ENCODE measurements at regions not wholly inside any gene's neighbourhood (a gene's known extent, or its start where the extent isn't known, plus 50 kb on each side); places are given as distances from the start of the nearest gene placed in this dataset.

- no peak overlapping the region for H2BK12ac ChIP-seq (ENCODE audit: low read depth, low read length)
- ChIA-PET POLR2A (ENCODE audit: partially characterized antibody) (no interaction called here), CTCF (ENCODE audit: partially characterized antibody) (interaction anchor here (0.6 to 3.0 kb wide), 8 partner anchors 9 to 1238 kb away, joined by 3 to 19 read pairs (median 5); no protein-coding TSS in a partner anchor)
- H3K23ac ChIP-seq (ENCODE audit: insufficient read length): no peak overlapping the region
- no peaks in the 10 kb centered on the region for H3K27me3 ChIP-seq (replicated peaks in 1 of 4; ENCODE audit: control insufficient read depth in 3 of 4, extremely low read depth in 1 of 4, insufficient read depth in 3 of 4, low read length in 3 of 4)
- H3K4me3 ChIP-seq (ENCODE audit: extremely low read depth in 1 of 4, insufficient read depth in 2 of 4, low read depth in 3 of 4, low read length in 4 of 4): no peak overlapping the region
- H3K79me2 ChIP-seq (ENCODE audit: control insufficient read depth in 1 of 2, insufficient read depth in 2 of 2, low read length in 2 of 2): no peaks in the 10 kb centered on the region
- H3K79me1 ChIP-seq (ENCODE audit: low read depth, low read length): no peaks in the 10 kb centered on the region
- no peak overlapping the region for H3K14ac ChIP-seq (ENCODE audit: insufficient read length)
- no peaks in the 10 kb centered on the region for H3K23me2 ChIP-seq (ENCODE audit: low read depth, low read length)
- 89% methylated on average over 3 of the region's 3 CpGs; no CpG with 5 or more reads in 1 of the 2 experiments for WGBS, 2 experiments (ENCODE audit: extremely low coverage in 1 of 2, insufficient coverage in 1 of 2, insufficient read length in 1 of 2, insufficient replicate concordance in 2 of 2, low coverage in 1 of 2, low lambda C conversion rate in 2 of 2, missing lambda C conversion rate in 1 of 2)
- no peak overlapping the region for H3K9ac ChIP-seq (replicated peaks in 1 of 4; ENCODE audit: extremely low read depth in 1 of 4, low read depth in 3 of 4, low read length in 3 of 4)
- no peak for FAIRE-seq
- no peak overlapping the region for H4K8ac ChIP-seq (ENCODE audit: extremely low read depth, insufficient read depth, low read length)
- H3K36me3 ChIP-seq (ENCODE audit: control insufficient read depth in 2 of 4, insufficient read depth in 4 of 4, low read length in 3 of 4): no peaks in the 10 kb centered on the region
- no peak overlapping the region for H3K56ac ChIP-seq (replicated peaks; ENCODE audit: insufficient read length, low read depth, low read length)
- no peak overlapping the region for H3K27ac ChIP-seq (ENCODE audit: low read depth, low read length)
- H3K4me1 ChIP-seq (replicated peaks in 1 of 4; ENCODE audit: control insufficient read depth in 3 of 4, insufficient read depth in 4 of 4, low read length in 3 of 4): no peaks in the 10 kb centered on the region
- H2BK120ac ChIP-seq (replicated peaks; ENCODE audit: low read depth, low read length): no peak overlapping the region
- TF ChIP-seq SIRT6 (IDR thresholded peaks at IDR 0.05; ENCODE audit: low read length) (no peak), KDM4A (IDR thresholded peaks at IDR 0.05; ENCODE audit: low read depth, low read length, severe bottlenecking) (no peak), SP2 (IDR thresholded peaks at IDR 0.05; ENCODE audit: low read length) (no peak), ATF3 (IDR thresholded peaks at IDR 0.05; ENCODE audit: insufficient read depth, low read depth, low read length) (no peak), SP4 (IDR thresholded peaks at IDR 0.05; ENCODE audit: low read length) (no peak), NRF1 (IDR thresholded peaks at IDR 0.05; ENCODE audit: low read depth, low read length) (no peak), CHD1 (IDR thresholded peaks at IDR 0.05; ENCODE audit: low read depth, low read length) (no peak), SP1 (IDR thresholded peaks at IDR 0.05; ENCODE audit: low read depth, low read length) (no peak), BRCA1 (IDR thresholded peaks at IDR 0.05; ENCODE audit: low read depth, low read length) (no peak), EGR1 (IDR thresholded peaks at IDR 0.05; ENCODE audit: borderline replicate concordance, low read depth, low read length) (no peak)
- DNase-seq (ENCODE audit: low read depth in 1 of 2, low spot score in 2 of 2): no peak
- no peak overlapping the region for H3K4me2 ChIP-seq (ENCODE audit: insufficient read depth in 1 of 2, low read depth in 2 of 2, low read length in 2 of 2)
- H4K20me1 ChIP-seq (replicated peaks in 1 of 2; ENCODE audit: control insufficient read depth in 1 of 2, insufficient read depth in 2 of 2, low read length in 2 of 2): no peaks in the 10 kb centered on the region
- H2AFZ ChIP-seq (ENCODE audit: low read length): no peak overlapping the region
- no peak overlapping the region for H2BK5ac ChIP-seq (ENCODE audit: low read depth, low read length)
- no peak overlapping the region for H4K5ac ChIP-seq (ENCODE audit: insufficient read length, low read depth, low read length)
- H3K9me3 ChIP-seq (ENCODE audit: insufficient read depth in 2 of 2, low read depth in 1 of 2, low read length in 1 of 2): no peaks in the 10 kb centered on the region
- no peak overlapping the region for H2BK15ac ChIP-seq (ENCODE audit: low read length)
- no peak overlapping the region for H2AK5ac ChIP-seq (ENCODE audit: low read depth, low read length)
- no peak overlapping the region for H4K91ac ChIP-seq (replicated peaks; ENCODE audit: insufficient read length, low read length)
- H2BK20ac ChIP-seq (ENCODE audit: low read length): no peak overlapping the region
- no peak overlapping the region for H3K18ac ChIP-seq (ENCODE audit: extremely low read depth, low read length)
- no peak overlapping the region for H3K4ac ChIP-seq (replicated peaks; ENCODE audit: insufficient read length, low read depth, low read length)
Observed at GRCh38 chr7:81491573-81491972, 278.3 kb downstream of the HGF start.
